Endothelial cell of umbilical vein (primary cell): ENCODE measurements at regions not wholly inside any gene's neighbourhood (a gene's known extent, or its start where the extent isn't known, plus 50 kb on each side); places are given as distances from the start of the nearest gene placed in this dataset.
A peak's percentile ranks its signal among the peaks of the same experiment; 100 is the strongest.

Experiments used
- BruUV-seq: library from RNA; stranded (reverse); fragments of 400-500 nt; replicated peaks from 2 replicates; lab custom pipeline; 2021; lab: Mats Ljungman, UMichigan
- CTCF ChIA-PET: fragments of 300-600, 350-600 bp; sonication (Branson Sonifier 250); formaldehyde crosslinking; loops from one replicate; lab custom pipeline; 2021; ENCODE audit warnings: antibody characterized with exemption, inconsistent platforms; lab: Charles Lee
- POLR2A ChIA-PET: fragments of 300-600, 350-600 bp; sonication (Branson Sonifier 250); formaldehyde crosslinking; loops from one replicate; lab custom pipeline; 2021; ENCODE audit warnings: antibody characterized with exemption, inconsistent platforms; lab: Charles Lee
- DNase-seq: peaks from one replicate; pipeline ENCODE4 v3.0.0-alpha.2; 2011; ENCODE audit warnings: low read depth, low spot score
- FAIRE-seq: peaks from 2 replicates; lab custom pipeline; 2011; peaks lifted over from hg19 to GRCh38; lab: Jason Lieb, UNC
- H2AFZ ChIP-seq: 2 replicates; pipeline ENCODE4 v1.6.0; 2012; ENCODE audit warnings: low read depth, low read length, control low read depth, inconsistent platforms
- H3K27ac ChIP-seq: 2 replicates; pipeline ENCODE4 v1.5.1; 2011; ENCODE audit warnings: low read depth, mild to moderate bottlenecking, control low read depth, low read length, moderate library complexity; ENCODE audit not compliant: insufficient read depth
- H3K27me3 ChIP-seq, 2 experiments: 2 replicates each; pipeline versions ENCODE4 v1.6.0 to v1.6.1; 2011; ENCODE audit warnings: low read length in 2 of 2, mixed read lengths in 1 of 2; ENCODE audit not compliant: control insufficient read depth in 2 of 2, insufficient read depth in 2 of 2
- H3K36me3 ChIP-seq, 2 experiments: 2 replicates in 1 of 2; 3 replicates in 1 of 2; pipeline ENCODE4 v1.5.1; 2011; ENCODE audit warnings: low read length in 2 of 2, mild to moderate bottlenecking in 1 of 2, moderate library complexity in 1 of 2; ENCODE audit not compliant: control insufficient read depth in 2 of 2, insufficient read depth in 2 of 2; ENCODE audit errors: extremely low read depth in 1 of 2
- H3K4me1 ChIP-seq: 3 replicates; pipeline ENCODE4 v1.5.1; 2011; ENCODE audit warnings: mild to moderate bottlenecking, low read length; ENCODE audit not compliant: control insufficient read depth, insufficient read depth; ENCODE audit errors: extremely low read depth
- H3K4me2 ChIP-seq: 2 replicates; pipeline ENCODE4 v1.6.1; 2011; ENCODE audit warnings: low read length, control low read depth, mixed read lengths; ENCODE audit not compliant: insufficient read depth
- H3K4me3 ChIP-seq, 3 experiments: fragments of 200-600 bp in 1 of 3; sonication (generic), shearing (Covaris generic) in 1 of 3; replicated peaks in 1 of 3; 2 replicates each; pipeline ENCODE4 v1.5.1; 2011 to 2016; ENCODE audit warnings: control low read depth in 3 of 3, low read length in 3 of 3, mild to moderate bottlenecking in 2 of 3, inconsistent platforms in 1 of 3, low read depth in 1 of 3, moderate library complexity in 1 of 3; ENCODE audit not compliant: insufficient read depth in 1 of 3
- H3K79me2 ChIP-seq: 2 replicates; pipeline ENCODE4 v1.6.0; 2012; ENCODE audit warnings: low read length, inconsistent platforms; ENCODE audit not compliant: control insufficient read depth, insufficient read depth
- H3K9ac ChIP-seq: replicated peaks from 2 replicates; pipeline ENCODE3; 2011; ENCODE audit warnings: low read length, control low read depth; ENCODE audit not compliant: insufficient read depth; ENCODE audit errors: extremely low read depth
- H3K9me1 ChIP-seq: replicated peaks from 3 replicates; pipeline ENCODE4 v1.6.0; 2011; ENCODE audit warnings: mild to moderate bottlenecking, low read length; ENCODE audit not compliant: control insufficient read depth, insufficient read depth; ENCODE audit errors: extremely low read depth
- H3K9me3 ChIP-seq: replicated peaks from 2 replicates; pipeline ENCODE4 v1.5.1; 2012; ENCODE audit warnings: low read length, inconsistent platforms; ENCODE audit not compliant: control insufficient read depth, insufficient read depth
- H4K20me1 ChIP-seq: replicated peaks from 2 replicates; pipeline ENCODE3; 2011; ENCODE audit warnings: mild to moderate bottlenecking, low read length; ENCODE audit not compliant: control insufficient read depth, insufficient read depth; ENCODE audit errors: extremely low read depth
- CTCF ChIP-seq, 2 donors: IDR thresholded peaks; 1 replicate in 1 of 2; 2 replicates in 1 of 2; pipeline ENCODE4 v1.5.1; 2011; ENCODE audit warnings: low read length in 2 of 2, mild to moderate bottlenecking in 2 of 2, moderate library complexity in 2 of 2, control low read depth in 1 of 2, inconsistent platforms in 1 of 2, low read depth in 1 of 2; ENCODE audit not compliant: insufficient read depth in 1 of 2; ENCODE audit errors: extremely low read depth in 1 of 2
- EZH2 ChIP-seq: IDR thresholded peaks from 2 replicates; pipeline ENCODE4 v1.6.1; 2012; ENCODE audit warnings: borderline replicate concordance, low read depth, mild to moderate bottlenecking, moderate library complexity, low read length, inconsistent platforms; ENCODE audit not compliant: severe bottlenecking
- FOS ChIP-seq: IDR thresholded peaks from 2 replicates; pipeline ENCODE4 v1.6.1; 2011; ENCODE audit warnings: mild to moderate bottlenecking, low read length, moderate library complexity, borderline replicate concordance; ENCODE audit not compliant: insufficient read depth
- GATA2 ChIP-seq: IDR thresholded peaks from 2 replicates; pipeline ENCODE4 v1.7.0; 2011; ENCODE audit warnings: low read depth, mild to moderate bottlenecking, moderate library complexity, mixed read lengths, low read length; ENCODE audit not compliant: insufficient read length, insufficient read depth
- JUN ChIP-seq: IDR thresholded peaks from 2 replicates; pipeline ENCODE4 v1.6.1; 2011; ENCODE audit warnings: borderline replicate concordance, low read depth; ENCODE audit not compliant: insufficient read length, insufficient read depth
- MAX ChIP-seq: IDR thresholded peaks from 2 replicates; pipeline ENCODE4 v1.6.1; 2011; ENCODE audit not compliant: insufficient read depth, insufficient read length
- MYC ChIP-seq: IDR thresholded peaks from one replicate; pipeline ENCODE4 v1.6.1; 2011; ENCODE audit warnings: mild to moderate bottlenecking, low read depth, low read length
- POLR2A ChIP-seq: IDR thresholded peaks from 2 replicates; pipeline ENCODE4 v1.6.1; 2012; ENCODE audit warnings: low read depth, mild to moderate bottlenecking, control low read depth, low read length
- POLR2AphosphoS5 ChIP-seq: IDR thresholded peaks from 2 replicates; pipeline ENCODE4 v1.6.1; 2012; ENCODE audit warnings: low read depth, mild to moderate bottlenecking, control low read depth, low read length, moderate library complexity; ENCODE audit not compliant: insufficient read depth
- dilution Hi-C: fragments of 300-500 bp; cut with MboI; formaldehyde crosslinking; loops from one replicate; pipeline ENCODE4 v1.15.0; 2019; ENCODE audit warnings: low sequenced_read_pairs; ENCODE audit not compliant: extremely low pct_ligation_motif_present
- intact Hi-C: fragments of 100-400 bp; cut with micrococcal nuclease; formaldehyde crosslinking; loops from one replicate; pipeline ENCODE4 v1.10.0; 2022

GRCh38 chr22:27148886-27149470 lies 491.6 kb downstream of the MIAT start:
- Histone ChIP-seq H3K27ac (no peak overlapping the region), H3K9me3 (no peaks in the 10 kb centered on the region), H3K4me2 (no peak overlapping the region), H3K79me2 (no peaks in the 10 kb centered on the region), H3K36me3 (no peaks in the 10 kb centered on the region), H3K4me3 (no peak overlapping the region), H3K4me1 (peaks cover 26% of the 10 kb centered on the region), H3K9ac (no peak overlapping the region), H3K27me3 (no peaks in the 10 kb centered on the region), H2AFZ (no peak overlapping the region), H3K9me1 (no peaks in the 10 kb centered on the region), H4K20me1 (no peaks in the 10 kb centered on the region)
- CTCF ChIA-PET, result interaction anchor here (2.4 kb wide), 1 partner anchor 9 kb away, joined by 10 read pairs; no protein-coding TSS in a partner anchor
- dilution Hi-C loops (no loop called here), intact Hi-C loops (no loop called here)
- FAIRE-seq (no peak), DNase-seq (no peak)
- BruUV-seq, result no TSS peak
- no peak for TF ChIP-seq POLR2A
- TF ChIP-seq GATA2, result no peak
- POLR2A ChIA-PET, result no interaction called here

GRCh38 chr22:27149921-27150543 lies 492.6 kb downstream of the MIAT start:
- Histone ChIP-seq H3K9ac (no peak overlapping the region), H3K27ac (peak overlapping the region; percentile 17), H3K4me1 (peaks cover 34% of the 10 kb centered on the region), H4K20me1 (no peaks in the 10 kb centered on the region), H3K4me3 (no peak overlapping the region), H3K9me3 (no peaks in the 10 kb centered on the region), H3K36me3 (no peaks in the 10 kb centered on the region), H2AFZ (peak overlapping the region; percentile 49), H3K9me1 (no peaks in the 10 kb centered on the region), H3K79me2 (no peaks in the 10 kb centered on the region), H3K4me2 (no peak overlapping the region), H3K27me3 (no peaks in the 10 kb centered on the region)
- no TSS peak for BruUV-seq
- TF ChIP-seq POLR2A, result no peak
- TF ChIP-seq FOS, result no peak
- TF ChIP-seq EZH2, result no peak
- TF ChIP-seq POLR2AphosphoS5, result no peak
- no peak for TF ChIP-seq MAX
- no peak for TF ChIP-seq MYC
- TF ChIP-seq JUN, result no peak
- no peak for TF ChIP-seq CTCF (IDR thresholded peaks at IDR 0.05; ENCODE audit: extremely low read depth in 1 of 2, insufficient read depth in 1 of 2, low read depth in 1 of 2, low read length in 2 of 2)
- no peak for TF ChIP-seq GATA2
- intact Hi-C loops, result loop anchor here (5.0 kb wide), 1 partner anchor 652 kb away; the partner anchor contains the start of gene MN1
- ChIA-PET CTCF (interaction anchor here (0.8 to 2.4 kb wide), 7 partner anchors 10 to 485 kb away, joined by 3 to 10 read pairs (median 4); no protein-coding TSS in a partner anchor), POLR2A (no interaction called here)
- DNase-seq (no peak), FAIRE-seq (peak; percentile 66)
- dilution Hi-C loops, result no loop called here
